OCI-LY7 (cell line): ENCODE measurements at regions not wholly inside any gene's neighbourhood (a gene's known extent, or its start where the extent isn't known, plus 50 kb on each side); places are given as distances from the start of the nearest gene placed in this dataset.
A peak's percentile ranks its signal among the peaks of the same experiment; 100 is the strongest.

Experiments used
- CTCF ChIP-seq: fragments of 200-600 bp; sonication (generic); conservative IDR thresholded peaks from 2 replicates; pipeline ENCODE4 v1.5.1; 2014; ENCODE audit warnings: mild to moderate bottlenecking, antibody characterized with exemption, low read length, moderate library complexity, mixed read lengths
- EZH2phosphoT487 ChIP-seq: fragments of 200-600 bp; sonication (generic); IDR thresholded peaks from 2 replicates; pipeline ENCODE4 v1.6.1; 2018; ENCODE audit warnings: low read depth, borderline replicate concordance, mild to moderate bottlenecking, mixed run types, antibody characterized with exemption, low read length, moderate library complexity, mixed read lengths

GRCh38 chrX:57772637-57773036, 92.6 kb upstream of the NLRP2B start:
- TF ChIP-seq CTCF (peak; percentile 33; the same call in 1 of the 2 replicates), EZH2phosphoT487 (no peak)
